ENCODE measurements at regions not wholly inside any gene's neighbourhood (a gene's known extent, or its start where the extent isn't known, plus 50 kb on each side); places are given as distances from the start of the nearest gene placed in this dataset.

- no peaks in the 10 kb centered on the region for H3K9me3 ChIP-seq (replicated peaks; ENCODE audit: control insufficient read depth, insufficient read depth, low read depth, low read length)
- no TSS peak for BruUV-seq (replicated peaks)
- no peak overlapping the region for H3K4me3 ChIP-seq
- H4K20me1 ChIP-seq (replicated peaks; ENCODE audit: control insufficient read depth, insufficient read depth, low read length), result no peaks in the 10 kb centered on the region
- H3K36me3 ChIP-seq (ENCODE audit: control insufficient read depth, insufficient read depth, low read length), result no peaks in the 10 kb centered on the region
- ChIA-PET POLR2A (interaction anchor here (0.9 to 1.0 kb wide), 3 partner anchors 8 to 139 kb away, joined by 3 read pairs; no protein-coding TSS in a partner anchor), CTCF (ENCODE audit: low intra/inter-chr PET ratio) (interaction anchor here (0.7 kb wide), 2 partner anchors 40 to 141 kb away, joined by 3 read pairs; no protein-coding TSS in a partner anchor)
- H3K27me3 ChIP-seq (ENCODE audit: control insufficient read depth in 2 of 2, insufficient read depth in 2 of 2, low read length in 2 of 2), result no peaks in the 10 kb centered on the region
- peak overlapping the region; percentile 92 for H2AFZ ChIP-seq (ENCODE audit: low read depth, low read length)
- H3K4me1 ChIP-seq (replicated peaks in 1 of 2; ENCODE audit: control insufficient read depth in 2 of 2, insufficient read depth in 2 of 2, low read length in 2 of 2), result peaks cover 4 to 26% of the 10 kb centered on the region in 2 experiments; a peak in 3 of 5 replicates
- H3K9ac ChIP-seq (ENCODE audit: insufficient read depth in 1 of 2, low read depth in 2 of 2, low read length in 2 of 2), result peak overlapping the region in 1 of 2 experiments; percentile 45; a peak in 2 of 4 replicates
- peak overlapping the region; percentile 62 for H3K4me2 ChIP-seq (ENCODE audit: insufficient read depth, low read length)
- 34% methylated on average over 19 of the region's 19 CpGs for WGBS (ENCODE audit: insufficient coverage, low coverage, missing lambda C conversion rate)
- in situ Hi-C loops (cut with MboI), result no loop called here
- peak; percentile 78 for ATAC-seq
- no peaks in the 10 kb centered on the region for H3K79me2 ChIP-seq (ENCODE audit: control insufficient read depth, insufficient read depth, low read length)
- H3K27ac ChIP-seq (ENCODE audit: extremely low read depth, low read depth, low read length), result peak overlapping the region; percentile 31
- peak; percentile 71 to 93 (median 75) for DNase-seq (ENCODE audit: extremely low read depth in 1 of 4, low spot score in 3 of 4)
- intact Hi-C loops (cut with micrococcal nuclease), result loop anchor here (1.0 to 2.0 kb wide), 3 partner anchors 40 to 326 kb away; partner anchors contain the start of genes AK6, RAD17 and TAF9
- no peaks in the 10 kb centered on the region for H3K9me1 ChIP-seq (ENCODE audit: control insufficient read depth, insufficient read depth, low read length)
- FAIRE-seq, result peak; percentile 93
- TF ChIP-seq SMARCC2 (IDR thresholded peaks at IDR 0.05; ENCODE audit: low read depth) (0 out of 2 replicates have a peak, but pooled peaks have one; percentile 23), TOE1 (IDR thresholded peaks at IDR 0.05; ENCODE audit: borderline replicate concordance) (no peak), TOE1 (CRISPR knock-in tag; IDR thresholded peaks at IDR 0.05; ENCODE audit: borderline replicate concordance, low read depth) (no peak), DMBX1 (CRISPR knock-in tag; IDR thresholded peaks at IDR 0.05; ENCODE audit: borderline replicate concordance) (0 out of 2 replicates have a peak, but pooled peaks have one; percentile 40), PURB (CRISPR knock-in tag; IDR thresholded peaks at IDR 0.05; ENCODE audit: low read depth) (no peak), ZNF318 (IDR thresholded peaks at IDR 0.05; ENCODE audit: borderline replicate concordance in 1 of 2, low read depth in 1 of 2) (no peak), ATF3 (IDR thresholded peaks at IDR 0.05) (no peak), ATF3 (CRISPR knock-in tag; conservative IDR thresholded peaks at IDR 0.05) (0 out of 2 replicates have a peak, but pooled peaks have one; percentile 54), NRF1 (conservative IDR thresholded peaks at IDR 0.05 in 1 of 2, IDR thresholded peaks at IDR 0.05 in 1 of 2) (no peak), NR2C2 (CRISPR knock-in tag; IDR thresholded peaks at IDR 0.05) (no peak), NR2C2 (tag; IDR thresholded peaks at IDR 0.05) (no peak), TBP (optimal IDR thresholded peaks at IDR 0.05; ENCODE audit: low read depth, low read length) (peak; percentile 30)
These were observed 50.7 kb upstream of the SLC30A5 start for GRCh38 chr5:69042915-69043654.

Data from K562 (cell line).